NCI-H146 treated with DMSO at 0.1 percent for 48 hours (cell line): ENCODE measurements at regions not wholly inside any gene's neighbourhood (a gene's known extent, or its start where the extent isn't known, plus 50 kb on each side); places are given as distances from the start of the nearest gene placed in this dataset.
"Not testable (repeated sequence)": the region's sequence is repeated elsewhere in the genome, so short reads cannot be mapped to it uniquely, and the experiment has no call there.

Source experiments
- DNase-seq: peaks from one replicate; lab custom pipeline; 2025; ENCODE audit not compliant: unreplicated experiment; lab: John Stamatoyannopoulos, UW

- not testable (repeated sequence) for DNase-seq
These were observed 50.6 kb upstream of the MYL10 start for GRCh38 chr7:101679653-101680173.

GRCh38 chr7:101680406-101681145, 51.5 kb upstream of the MYL10 start:
- DNase-seq, result no peak

- DNase-seq, result no peak
These were observed 52.3 kb upstream of the MYL10 start for GRCh38 chr7:101681170-101682007.

GRCh38 chr7:101684983-101685330, 55.9 kb upstream of the MYL10 start:
- no peak for DNase-seq

GRCh38 chr7:101686030-101686429, 56.9 kb upstream of the MYL10 start:
- no peak for DNase-seq

- no peak for DNase-seq
These were observed 58.0 kb upstream of the MYL10 start for GRCh38 chr7:101687081-101687480.

GRCh38 chr7:101687791-101688182, 58.7 kb upstream of the MYL10 start:
- DNase-seq, result no peak

- peak; percentile 24 for DNase-seq
These were observed 59.2 kb upstream of the MYL10 start for GRCh38 chr7:101688183-101688831.

- no peak for DNase-seq
These were observed 60.2 kb upstream of the MYL10 start for GRCh38 chr7:101688995-101689907.

- no peak for DNase-seq
These were observed 61.0 kb upstream of the MYL10 start for GRCh38 chr7:101690061-101690460.

GRCh38 chr7:101691822-101692384, 62.8 kb upstream of the MYL10 start:
- DNase-seq, result no peak

GRCh38 chr7:101693498-101694091, 64.5 kb upstream of the MYL10 start:
- DNase-seq, result no peak

- no peak for DNase-seq
These were observed 69.9 kb upstream of the MYL10 start for GRCh38 chr7:101698964-101699363.

- DNase-seq, result no peak
These were observed 70.3 kb upstream of the MYL10 start for GRCh38 chr7:101699399-101699798.

- DNase-seq, result no peak
These were observed 71.1 kb upstream of the MYL10 start for GRCh38 chr7:101699881-101700823.

GRCh38 chr7:101701153-101701794, 72.2 kb upstream of the MYL10 start:
- DNase-seq, result no peak

GRCh38 chr7:101702362-101702850, 73.3 kb upstream of the MYL10 start:
- no peak for DNase-seq

GRCh38 chr7:101705331-101705730, 76.2 kb upstream of the MYL10 start:
- no peak for DNase-seq
